H9 (cell line): ENCODE measurements at regions not wholly inside any gene's neighbourhood (a gene's known extent, or its start where the extent isn't known, plus 50 kb on each side); places are given as distances from the start of the nearest gene placed in this dataset.

Experiments used
- DNase-seq: peaks from one replicate; pipeline ENCODE4 v3.0.0-alpha.2; 2017
- H2AFZ ChIP-seq: one replicate; pipeline ENCODE4 v1.6.1; 2013; ENCODE audit warnings: mild to moderate bottlenecking, low read length, control low read depth, moderate library complexity
- H2AK5ac ChIP-seq: 2 replicates; pipeline ENCODE4 v1.6.1; 2013; ENCODE audit warnings: low read length, control low read depth, mixed read lengths; ENCODE audit not compliant: insufficient read length
- H2BK120ac ChIP-seq: one replicate; pipeline ENCODE4 v1.6.1; 2013; ENCODE audit warnings: low read depth, mild to moderate bottlenecking, low read length, control low read depth, inconsistent platforms; ENCODE audit not compliant: poor library complexity, severe bottlenecking
- H2BK12ac ChIP-seq: 2 replicates; pipeline ENCODE4 v1.6.1; 2013; ENCODE audit warnings: low read length, control low read depth, mixed read lengths, low read depth; ENCODE audit not compliant: insufficient read length
- H2BK15ac ChIP-seq: 2 replicates; pipeline ENCODE4 v1.6.1; 2013; ENCODE audit warnings: low read depth, low read length, control low read depth
- H2BK20ac ChIP-seq: one replicate; pipeline ENCODE4 v1.6.1; 2013; ENCODE audit warnings: low read depth, mild to moderate bottlenecking, low read length, control low read depth, inconsistent platforms; ENCODE audit not compliant: poor library complexity, severe bottlenecking
- H2BK5ac ChIP-seq: 2 replicates; pipeline ENCODE4 v1.6.1; 2013; ENCODE audit warnings: low read length, control low read depth, mixed read lengths; ENCODE audit not compliant: insufficient read length
- H3K14ac ChIP-seq: 2 replicates; pipeline ENCODE4 v1.6.1; 2013; ENCODE audit warnings: low read length, control low read depth; ENCODE audit not compliant: insufficient read depth
- H3K18ac ChIP-seq: 2 replicates; pipeline ENCODE4 v1.6.1; 2013; ENCODE audit warnings: low read depth, mild to moderate bottlenecking, mixed read lengths, low read length, control low read depth; ENCODE audit not compliant: insufficient read length
- H3K23ac ChIP-seq: 2 replicates; pipeline ENCODE4 v1.6.1; 2013; ENCODE audit warnings: low read length, control low read depth, mixed read lengths, low read depth; ENCODE audit not compliant: insufficient read length
- H3K23me2 ChIP-seq: 2 replicates; pipeline ENCODE4 v1.6.1; 2013; ENCODE audit warnings: low read depth, mild to moderate bottlenecking, mixed read lengths, low read length, control low read depth; ENCODE audit not compliant: insufficient read length, poor library complexity, severe bottlenecking
- H3K27ac ChIP-seq: 2 replicates; pipeline ENCODE4 v1.5.1; 2013; ENCODE audit warnings: low read length, control low read depth, mixed read lengths, low read depth; ENCODE audit not compliant: insufficient read length
- H3K27me3 ChIP-seq: 2 replicates; pipeline ENCODE4 v1.6.1; 2013; ENCODE audit warnings: low read length, control low read depth, inconsistent platforms; ENCODE audit not compliant: insufficient read depth
- H3K4ac ChIP-seq: 2 replicates; pipeline ENCODE4 v1.6.1; 2013; ENCODE audit warnings: low read depth, mild to moderate bottlenecking, control low read depth, inconsistent platforms, low read length, moderate library complexity
- H3K4me1 ChIP-seq: 2 replicates; pipeline ENCODE4 v1.6.1; 2013; ENCODE audit warnings: low read length, control low read depth, inconsistent platforms; ENCODE audit not compliant: insufficient read depth
- H3K4me2 ChIP-seq: 2 replicates; pipeline ENCODE4 v1.6.1; 2013; ENCODE audit warnings: low read length, control low read depth, mixed read lengths; ENCODE audit not compliant: insufficient read length, insufficient read depth
- H3K56ac ChIP-seq: 2 replicates; pipeline ENCODE4 v1.6.1; 2013; ENCODE audit warnings: low read depth, mild to moderate bottlenecking, mixed read lengths, low read length, control low read depth; ENCODE audit not compliant: insufficient read length
- H3K79me1 ChIP-seq: 2 replicates; pipeline ENCODE4 v1.6.1; 2013; ENCODE audit warnings: low read depth, mild to moderate bottlenecking, moderate library complexity, low read length, control low read depth, inconsistent platforms; ENCODE audit not compliant: insufficient read depth, poor library complexity, severe bottlenecking
- H3K79me2 ChIP-seq: 2 replicates; pipeline ENCODE4 v1.6.1; 2013; ENCODE audit warnings: low read length, control low read depth, inconsistent platforms; ENCODE audit not compliant: insufficient read depth
- H3K9ac ChIP-seq: 2 replicates; pipeline ENCODE4 v1.6.1; 2013; ENCODE audit warnings: low read length, control low read depth, mixed read lengths; ENCODE audit not compliant: insufficient read length; ENCODE audit errors: extremely low read depth
- H3K9me3 ChIP-seq: one replicate; pipeline ENCODE4 v1.6.1; 2013; ENCODE audit warnings: low read depth, low read length, inconsistent platforms; ENCODE audit not compliant: control insufficient read depth
- H3T11ph ChIP-seq: one replicate; pipeline ENCODE4 v1.6.1; 2013; ENCODE audit warnings: mild to moderate bottlenecking, low read length, control low read depth, inconsistent platforms
- H4K20me1 ChIP-seq: one replicate; pipeline ENCODE4 v1.6.1; 2013; ENCODE audit not compliant: control insufficient read depth, insufficient read length, insufficient read depth
- H4K5ac ChIP-seq: 2 replicates; pipeline ENCODE4 v1.6.1; 2013; ENCODE audit warnings: low read depth, mild to moderate bottlenecking, mixed read lengths, low read length, control low read depth; ENCODE audit not compliant: insufficient read length
- H4K8ac ChIP-seq: replicated peaks from 2 replicates; pipeline ENCODE4 v1.6.1; 2013; ENCODE audit warnings: low read length, control low read depth, mixed read lengths, low read depth; ENCODE audit not compliant: insufficient read length
- H4K91ac ChIP-seq: 2 replicates; pipeline ENCODE4 v1.6.1; 2013; ENCODE audit warnings: low read depth, mild to moderate bottlenecking, moderate library complexity, mixed read lengths, low read length, control low read depth; ENCODE audit not compliant: insufficient read length
- H3K27ac Mint-ChIP-seq, 3 experiments: 2 replicates in 2 of 3; 3 replicates in 1 of 3; pipeline ENCODE4 v1.8.0; 2020 to 2021; ENCODE audit warnings: mixed read lengths in 3 of 3, mild to moderate bottlenecking in 1 of 3, moderate library complexity in 1 of 3
- H3K27me3 Mint-ChIP-seq: 2 replicates; pipeline ENCODE4 v1.8.0; 2021; ENCODE audit warnings: low read depth, mild to moderate bottlenecking, moderate library complexity, mixed read lengths
- H3K36me3 Mint-ChIP-seq, 3 experiments: 2 replicates in 2 of 3; 3 replicates in 1 of 3; pipeline ENCODE4 v1.8.0; 2020 to 2021; ENCODE audit warnings: low read depth in 3 of 3, mixed read lengths in 3 of 3; ENCODE audit not compliant: insufficient read depth in 1 of 3
- H3K4me1 Mint-ChIP-seq, 2 experiments: 2 replicates each; pipeline ENCODE4 v1.8.0; 2020; ENCODE audit warnings: mixed read lengths in 2 of 2
- H3K4me3 Mint-ChIP-seq, 2 experiments: 2 replicates in 1 of 2; 3 replicates in 1 of 2; pipeline ENCODE4 v1.8.0; 2020 to 2021; ENCODE audit warnings: mild to moderate bottlenecking in 2 of 2, mixed read lengths in 2 of 2, moderate library complexity in 1 of 2
- H3K9me3 Mint-ChIP-seq, 2 experiments: 2 replicates in 1 of 2; 3 replicates in 1 of 2; pipeline ENCODE4 v1.8.0; 2020; ENCODE audit warnings: mild to moderate bottlenecking in 2 of 2, mixed read lengths in 2 of 2, moderate library complexity in 1 of 2
- CTCF ChIP-seq: fragments of 200-600 bp; sonication (generic); conservative IDR thresholded peaks from 3 replicates; pipeline ENCODE4 v1.8.0; 2021; ENCODE audit warnings: antibody characterized with exemption, mild to moderate bottlenecking
- WGBS: extraction: QIAGEN DNeasy Blood & Tissue Kit; methylation state at CpG from one replicate; pipeline ENCODE4 v1.1.7; 2013; ENCODE audit warnings: missing lambda C conversion rate, low lambda C conversion rate, mixed read lengths; ENCODE audit not compliant: insufficient read length; ENCODE audit errors: extremely low coverage; 5-methylcytosine and 5-hydroxymethylcytosine counted together

- peaks cover 0 to 53% of the 10 kb centered on the region in 2 experiments; a peak in 2 of 5 replicates for H3K9me3 Mint-ChIP-seq
- no peak overlapping the region for H4K5ac ChIP-seq
These were observed 143.9 kb upstream of the TBL1X start for GRCh38 chrX:9320940-9321339.

More at GRCh38 chrX:9320940-9321339, 143.9 kb upstream of the TBL1X start:
- no peak overlapping the region for H3K14ac ChIP-seq
- no peak overlapping the region for H2BK120ac ChIP-seq
- H3K27ac ChIP-seq, result no peak overlapping the region
- Mint-ChIP-seq H3K4me3 (no peak overlapping the region), H3K4me1 (peaks cover 12 to 14% of the 10 kb centered on the region in 2 experiments), H3K36me3 (0 out of 7 replicates have a peak, but pooled peaks cover 0 to 2% (median 0%) of the 10 kb centered on the region in 3 experiments), H3K27me3 (no peaks in the 10 kb centered on the region), H3K27ac (no peak overlapping the region)
- H3K9me3 ChIP-seq, result no peaks in the 10 kb centered on the region
- no peaks in the 10 kb centered on the region for H4K20me1 ChIP-seq
- H3K4me2 ChIP-seq, result no peak overlapping the region
- H3K4me1 ChIP-seq, result peaks cover 8% of the 10 kb centered on the region
- no peaks in the 10 kb centered on the region for H3K79me2 ChIP-seq
- no peak overlapping the region for H3K9ac ChIP-seq
- H4K91ac ChIP-seq, result no peak overlapping the region
- H2BK20ac ChIP-seq, result no peak overlapping the region
- no peak overlapping the region for H3K18ac ChIP-seq
- H2BK5ac ChIP-seq, result no peak overlapping the region
- TF ChIP-seq CTCF, result no peak
- no peak overlapping the region for H2AK5ac ChIP-seq
- no peak overlapping the region for H3K56ac ChIP-seq
- H3K27me3 ChIP-seq, result no peaks in the 10 kb centered on the region
- WGBS, result no CpG with 5 or more reads among the region's 7 CpGs
- no peak overlapping the region for H4K8ac ChIP-seq
- no peak overlapping the region for H2BK15ac ChIP-seq
- no peak overlapping the region for H3K23ac ChIP-seq
- H3K23me2 ChIP-seq, result no peaks in the 10 kb centered on the region
- no peak for DNase-seq
- no peak overlapping the region for H3T11ph ChIP-seq
- no peak overlapping the region for H2BK12ac ChIP-seq
- H2AFZ ChIP-seq, result no peak overlapping the region
- no peak overlapping the region for H3K4ac ChIP-seq
- H3K79me1 ChIP-seq, result no peaks in the 10 kb centered on the region
